Fibroblast of villous mesenchyme (primary cell): ENCODE measurements at regions not wholly inside any gene's neighbourhood (a gene's known extent, or its start where the extent isn't known, plus 50 kb on each side); places are given as distances from the start of the nearest gene placed in this dataset.

Source experiments
- DNase-seq: peaks from one replicate; pipeline ENCODE4 v3.0.0-alpha.2; 2010; ENCODE audit warnings: low read depth
- H3K4me3 ChIP-seq: 2 replicates; pipeline ENCODE4 v1.5.1; 2011; ENCODE audit warnings: low read depth, mild to moderate bottlenecking, low read length
- TF ChIP-seq, protein P1 (sequence below): IDR thresholded peaks from 2 replicates; pipeline ENCODE4 v1.5.1; 2012; ENCODE audit warnings: low read depth, mild to moderate bottlenecking, low read length; ENCODE audit not compliant: insufficient read depth

DNA sequence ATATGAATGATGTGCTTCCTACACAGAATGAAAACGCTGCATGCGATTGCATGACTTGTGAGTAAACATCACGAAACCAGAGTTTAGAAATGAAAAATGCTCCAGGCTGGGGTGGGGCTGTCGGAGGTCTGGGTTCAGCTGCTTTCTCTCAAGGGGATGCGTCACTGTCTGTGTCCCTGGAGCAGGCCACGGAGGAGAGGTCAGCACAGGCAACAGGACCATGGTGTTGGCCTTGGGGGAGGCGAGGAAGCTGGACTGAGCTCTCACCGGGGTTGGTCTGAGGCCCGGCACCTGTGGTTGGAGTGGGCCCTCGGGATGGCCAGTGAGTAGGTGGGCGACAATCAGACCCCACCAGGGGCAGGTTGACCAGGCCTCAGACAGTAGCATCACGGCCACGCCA is 89.0 kb upstream of the TMEM18 start:
- no peak for DNase-seq
- TF ChIP-seq, protein P1, sequence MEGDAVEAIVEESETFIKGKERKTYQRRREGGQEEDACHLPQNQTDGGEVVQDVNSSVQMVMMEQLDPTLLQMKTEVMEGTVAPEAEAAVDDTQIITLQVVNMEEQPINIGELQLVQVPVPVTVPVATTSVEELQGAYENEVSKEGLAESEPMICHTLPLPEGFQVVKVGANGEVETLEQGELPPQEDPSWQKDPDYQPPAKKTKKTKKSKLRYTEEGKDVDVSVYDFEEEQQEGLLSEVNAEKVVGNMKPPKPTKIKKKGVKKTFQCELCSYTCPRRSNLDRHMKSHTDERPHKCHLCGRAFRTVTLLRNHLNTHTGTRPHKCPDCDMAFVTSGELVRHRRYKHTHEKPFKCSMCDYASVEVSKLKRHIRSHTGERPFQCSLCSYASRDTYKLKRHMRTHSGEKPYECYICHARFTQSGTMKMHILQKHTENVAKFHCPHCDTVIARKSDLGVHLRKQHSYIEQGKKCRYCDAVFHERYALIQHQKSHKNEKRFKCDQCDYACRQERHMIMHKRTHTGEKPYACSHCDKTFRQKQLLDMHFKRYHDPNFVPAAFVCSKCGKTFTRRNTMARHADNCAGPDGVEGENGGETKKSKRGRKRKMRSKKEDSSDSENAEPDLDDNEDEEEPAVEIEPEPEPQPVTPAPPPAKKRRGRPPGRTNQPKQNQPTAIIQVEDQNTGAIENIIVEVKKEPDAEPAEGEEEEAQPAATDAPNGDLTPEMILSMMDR: no peak
- H3K4me3 ChIP-seq: no peak overlapping the region

DNA sequence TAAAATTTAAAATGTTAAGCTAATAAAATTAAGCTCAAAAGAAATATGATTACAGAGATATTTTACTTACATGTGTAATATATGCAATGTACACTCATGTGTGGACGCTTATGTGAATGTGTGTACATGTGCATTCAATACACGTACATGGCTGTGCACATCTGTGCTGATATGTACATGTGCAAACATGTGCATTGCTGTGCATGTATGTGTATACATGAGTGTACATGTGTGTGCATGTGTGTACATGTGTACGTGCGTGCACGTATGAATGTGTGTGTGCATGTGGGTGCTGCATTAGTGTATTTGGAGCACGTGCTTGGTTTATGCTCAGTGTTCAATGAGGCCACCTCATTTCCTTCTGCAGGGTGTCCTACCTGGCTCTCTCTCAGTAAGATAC is 88.2 kb upstream of the TMEM18 start:
- H3K4me3 ChIP-seq: no peak overlapping the region
- DNase-seq: no peak
- TF ChIP-seq, protein P1: no peak

DNA sequence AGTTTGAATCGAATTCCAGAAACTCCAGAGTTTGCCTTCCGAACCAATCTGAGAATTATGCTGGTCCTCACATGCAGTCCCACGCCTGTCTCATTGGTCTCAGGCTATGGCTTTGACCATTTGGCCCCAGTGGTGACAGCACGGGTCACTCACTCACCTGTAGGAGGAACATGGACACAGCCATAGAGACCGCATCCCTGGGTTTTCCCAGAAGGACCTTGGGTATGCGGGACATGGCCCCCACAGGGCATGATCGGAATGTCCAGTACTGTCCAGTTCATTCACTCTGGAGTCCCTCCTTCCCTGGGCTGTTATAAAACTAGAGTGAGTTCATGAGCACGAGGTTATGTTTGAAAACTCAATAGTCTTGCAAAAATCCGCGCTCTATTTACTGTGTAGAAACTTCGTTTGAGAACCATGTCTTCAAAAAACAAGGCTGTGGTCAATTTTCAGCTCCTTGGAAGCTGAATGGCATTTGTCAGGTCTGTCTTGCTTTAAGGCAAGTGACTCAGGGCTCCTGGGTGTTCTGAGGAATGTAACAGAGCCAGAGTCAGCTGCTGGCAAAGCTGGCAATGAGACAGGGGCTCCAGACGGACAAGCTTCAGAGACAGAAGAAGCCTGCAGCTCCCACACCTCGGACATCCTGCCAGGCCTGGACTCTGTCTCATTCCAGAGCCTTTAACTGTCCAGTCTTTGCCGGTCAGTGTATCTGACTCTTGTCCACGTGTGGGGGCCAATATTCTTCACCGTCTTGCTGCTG is 86.7 kb upstream of the TMEM18 start:
- no peak overlapping the region for H3K4me3 ChIP-seq
- DNase-seq: no peak
- TF ChIP-seq, protein P1: no peak

DNA sequence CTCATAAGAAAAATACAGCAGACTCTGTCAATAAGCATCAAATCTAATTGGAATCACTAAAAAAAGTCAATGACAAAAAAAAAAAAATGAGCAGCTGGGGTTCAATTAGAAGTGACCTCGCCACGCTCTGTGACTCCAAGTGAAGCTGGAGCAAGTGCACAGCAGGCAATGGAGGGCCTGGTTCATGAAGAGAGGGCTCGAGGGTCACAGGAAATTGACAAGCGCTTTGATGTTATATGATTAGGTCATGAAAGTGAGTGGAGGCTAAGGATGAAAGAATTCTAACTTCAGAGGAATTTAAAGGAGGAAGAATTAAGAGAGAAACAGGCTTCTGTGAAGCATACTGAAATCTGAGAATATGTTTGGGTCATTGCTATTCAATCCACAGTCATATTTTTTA is 85.4 kb upstream of the TMEM18 start:
- DNase-seq: no peak
- TF ChIP-seq, protein P1: no peak
- no peak overlapping the region for H3K4me3 ChIP-seq

DNA sequence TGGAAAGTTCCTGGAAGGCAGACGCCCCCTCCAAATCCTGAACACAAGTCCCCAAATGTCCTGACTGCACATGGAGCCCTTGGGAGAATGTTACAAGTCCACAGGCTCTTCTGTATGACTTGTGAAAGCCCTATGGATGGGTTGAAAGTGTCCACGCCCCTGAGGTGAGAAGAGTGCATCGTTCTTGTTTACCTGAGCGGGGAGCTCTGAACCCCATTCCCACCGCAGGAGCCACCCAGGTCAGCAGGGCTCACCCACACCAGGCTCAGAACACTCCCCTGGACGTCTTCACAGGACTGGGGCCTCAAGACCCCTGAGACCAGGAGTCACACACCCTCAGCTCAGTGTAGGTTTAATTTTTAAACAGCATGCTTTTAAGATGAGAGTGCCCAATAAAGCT is 84.2 kb upstream of the TMEM18 start:
- no peak for DNase-seq
- TF ChIP-seq, protein P1: no peak
- no peak overlapping the region for H3K4me3 ChIP-seq

DNA sequence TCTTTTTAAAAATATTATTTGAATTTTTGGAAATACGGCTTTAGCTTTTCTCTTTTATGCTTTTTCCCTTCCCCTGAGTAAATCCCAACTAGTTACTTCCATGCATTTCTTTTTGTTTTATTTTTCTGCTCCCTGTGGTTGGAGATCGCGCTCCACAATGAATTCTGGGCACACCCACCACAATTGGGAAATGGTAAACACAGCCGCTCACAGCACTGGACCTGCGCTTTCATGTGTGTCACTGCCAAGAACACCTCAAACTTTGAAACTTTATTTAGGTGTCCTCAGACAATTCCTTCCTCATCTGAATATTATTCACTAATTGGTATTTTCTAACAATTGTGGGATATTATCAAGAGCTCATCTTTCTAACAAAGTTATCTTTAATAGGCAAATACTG is 82.8 kb upstream of the TMEM18 start:
- no peak overlapping the region for H3K4me3 ChIP-seq
- TF ChIP-seq, protein P1: no peak
- no peak for DNase-seq
